Fibroblast of pulmonary artery (primary cell): ENCODE measurements at regions not wholly inside any gene's neighbourhood (a gene's known extent, or its start where the extent isn't known, plus 50 kb on each side); places are given as distances from the start of the nearest gene placed in this dataset.
A peak's percentile ranks its signal among the peaks of the same experiment; 100 is the strongest.

ENCODE experiments used
- DNase-seq: peaks from one replicate; pipeline ENCODE4 v3.0.0-alpha.2; 2010; ENCODE audit warnings: low read depth
- H3K4me3 ChIP-seq: replicated peaks from 2 replicates; pipeline ENCODE4 v1.5.1; 2011; ENCODE audit warnings: low read depth, mild to moderate bottlenecking, control low read depth, low read length, moderate library complexity
- CTCF ChIP-seq: IDR thresholded peaks from 2 replicates; pipeline ENCODE4 v1.5.1; 2011; ENCODE audit warnings: mild to moderate bottlenecking, control low read depth, low read length, inconsistent platforms; ENCODE audit errors: missing control alignments

GRCh38 chr2:21251216-21251980 is 127.6 kb downstream of the TDRD15 start:
- DNase-seq = no peak
- no peak overlapping the region for H3K4me3 ChIP-seq
- no peak for TF ChIP-seq CTCF

- no peak for DNase-seq
- no peak for TF ChIP-seq CTCF
Measured at GRCh38 chr2:21253311-21254027, 129.7 kb downstream of the TDRD15 start.

GRCh38 chr2:21254170-21254965 is 130.6 kb downstream of the TDRD15 start:
- no peak overlapping the region for H3K4me3 ChIP-seq
- DNase-seq = no peak
- TF ChIP-seq CTCF = no peak

More at GRCh38 chr2:21253311-21254027, 129.7 kb downstream of the TDRD15 start:
- no peak overlapping the region for H3K4me3 ChIP-seq

- no peak for TF ChIP-seq CTCF
- no peak overlapping the region for H3K4me3 ChIP-seq
- peak; percentile 42 for DNase-seq
Measured at GRCh38 chr2:21256006-21256405, 132.2 kb downstream of the TDRD15 start.

GRCh38 chr2:21257621-21258020 is 133.9 kb downstream of the TDRD15 start:
- TF ChIP-seq CTCF = no peak
- DNase-seq = no peak
- H3K4me3 ChIP-seq = no peak overlapping the region

GRCh38 chr2:21258082-21258481 is 134.3 kb downstream of the TDRD15 start:
- no peak overlapping the region for H3K4me3 ChIP-seq
- DNase-seq = no peak
- TF ChIP-seq CTCF = no peak
